MM.1S (cell line): ENCODE measurements at regions not wholly inside any gene's neighbourhood (a gene's known extent, or its start where the extent isn't known, plus 50 kb on each side); places are given as distances from the start of the nearest gene placed in this dataset.

ENCODE experiments used
- EZH2 ChIP-seq: fragments of 300-600 bp; sonication (generic); optimal IDR thresholded peaks from 2 replicates; pipeline ENCODE3; 2017; ENCODE audit warnings: low read depth, mild to moderate bottlenecking, antibody characterized with exemption, low read length, mixed read lengths
- EZH2phosphoT487 ChIP-seq: fragments of 300-600 bp; sonication (generic); IDR thresholded peaks from 2 replicates; pipeline ENCODE4 v1.6.1; 2018; ENCODE audit warnings: antibody characterized with exemption, low read length
- TF ChIP-seq, protein P1 (sequence below): fragments of 300-600 bp; sonication (generic); IDR thresholded peaks from 2 replicates; pipeline ENCODE4 v1.5.1; 2016; ENCODE audit warnings: antibody characterized with exemption, low read length, mixed read lengths

DNA sequence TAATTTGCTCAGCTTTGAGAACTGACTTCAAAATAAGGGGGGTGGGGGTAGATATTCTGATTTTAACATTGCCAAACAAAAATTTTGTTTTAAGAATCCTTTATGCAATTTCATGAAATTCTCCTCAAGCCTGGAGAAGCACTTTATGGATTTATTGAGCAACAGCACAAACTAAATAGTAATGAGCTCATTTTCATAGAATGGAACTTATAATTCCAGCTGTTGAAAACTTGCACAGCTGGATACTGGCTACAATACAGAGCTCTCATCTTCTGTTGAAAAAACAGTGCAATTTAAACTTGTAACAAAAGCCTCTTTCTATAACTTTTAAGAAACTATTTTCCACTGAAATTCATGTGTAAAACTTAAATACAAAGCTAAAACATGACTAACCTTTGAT lies 137.6 kb upstream of the FN1 start:
- TF ChIP-seq, protein P1, sequence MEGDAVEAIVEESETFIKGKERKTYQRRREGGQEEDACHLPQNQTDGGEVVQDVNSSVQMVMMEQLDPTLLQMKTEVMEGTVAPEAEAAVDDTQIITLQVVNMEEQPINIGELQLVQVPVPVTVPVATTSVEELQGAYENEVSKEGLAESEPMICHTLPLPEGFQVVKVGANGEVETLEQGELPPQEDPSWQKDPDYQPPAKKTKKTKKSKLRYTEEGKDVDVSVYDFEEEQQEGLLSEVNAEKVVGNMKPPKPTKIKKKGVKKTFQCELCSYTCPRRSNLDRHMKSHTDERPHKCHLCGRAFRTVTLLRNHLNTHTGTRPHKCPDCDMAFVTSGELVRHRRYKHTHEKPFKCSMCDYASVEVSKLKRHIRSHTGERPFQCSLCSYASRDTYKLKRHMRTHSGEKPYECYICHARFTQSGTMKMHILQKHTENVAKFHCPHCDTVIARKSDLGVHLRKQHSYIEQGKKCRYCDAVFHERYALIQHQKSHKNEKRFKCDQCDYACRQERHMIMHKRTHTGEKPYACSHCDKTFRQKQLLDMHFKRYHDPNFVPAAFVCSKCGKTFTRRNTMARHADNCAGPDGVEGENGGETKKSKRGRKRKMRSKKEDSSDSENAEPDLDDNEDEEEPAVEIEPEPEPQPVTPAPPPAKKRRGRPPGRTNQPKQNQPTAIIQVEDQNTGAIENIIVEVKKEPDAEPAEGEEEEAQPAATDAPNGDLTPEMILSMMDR = no peak
- TF ChIP-seq EZH2 = no peak
- TF ChIP-seq EZH2phosphoT487 = no peak
